Body of pancreas (tissue), 4 donors: ENCODE measurements at regions not wholly inside any gene's neighbourhood (a gene's known extent, or its start where the extent isn't known, plus 50 kb on each side); places are given as distances from the start of the nearest gene placed in this dataset.

Experiments
- ATAC-seq: fragments of 150-250 bp; one replicate; pipeline ENCODE4 v1.9.1; 2016
- DNase-seq, 4 donors: peaks; one replicate each; pipeline ENCODE4 v3.0.0-alpha.2; 2019
- H3K27ac ChIP-seq, 4 donors: fragments of 200-600 bp; sonication (generic); 1 replicate in 3 of 4; 2 replicates in 1 of 4; pipeline versions ENCODE4 v1.5.1 to v1.6.1; 2016 to 2019; ENCODE audit warnings: mild to moderate bottlenecking in 1 of 4, mixed read lengths in 1 of 4, moderate library complexity in 1 of 4
- H3K27me3 ChIP-seq, 2 donors: fragments of 200-600 bp; sonication (generic); one replicate each; pipeline ENCODE4 v1.6.0; 2016; ENCODE audit warnings: mild to moderate bottlenecking in 1 of 2
- H3K36me3 ChIP-seq, 2 donors: fragments of 200-600 bp; sonication (generic); replicated peaks in 1 of 2; 2 replicates each; pipeline ENCODE4 v1.5.1; 2016; ENCODE audit warnings: low read depth in 2 of 2; ENCODE audit not compliant: insufficient read depth in 1 of 2
- H3K4me1 ChIP-seq: fragments of 200-600 bp; sonication (generic); one replicate; pipeline ENCODE4 v1.6.0; 2016
- H3K4me3 ChIP-seq, 2 donors: fragments of 200-600 bp; sonication (generic); 1 replicate in 1 of 2; 2 replicates in 1 of 2; pipeline ENCODE4 v1.5.1; 2016 to 2019
- H3K9me3 ChIP-seq, 3 donors: fragments of 200-600 bp; sonication (generic); 1 replicate in 2 of 3; 2 replicates in 1 of 3; pipeline ENCODE4 v1.5.1; 2016
- POLR2A ChIP-seq, 3 donors: fragments of 450-650 bp; IDR thresholded peaks; one replicate each; pipeline ENCODE4 v1.6.1; 2016; ENCODE audit warnings: antibody characterized with exemption in 3 of 3, mild to moderate bottlenecking in 2 of 3
- WGBS, 2 donors: methylation state at CpG; one replicate each; pipeline ENCODE4 v1.1.5; 2017; 5-methylcytosine and 5-hydroxymethylcytosine counted together
- intact Hi-C: fragments of 100-400 bp; cut with DNase I; formaldehyde crosslinking; loops from one replicate; pipeline ENCODE4 v1.15.1; 2023
- TF ChIP-seq, protein P1 (sequence below), 7 experiments: fragments of 450-650 bp in 4 of 7; fragments of 200-600 bp in 3 of 7; sonication (generic) in 3 of 7; IDR thresholded peaks; one replicate each; pipeline ENCODE4 v1.5.1; 2016 to 2019; ENCODE audit warnings: antibody characterized with exemption in 7 of 7

DNA sequence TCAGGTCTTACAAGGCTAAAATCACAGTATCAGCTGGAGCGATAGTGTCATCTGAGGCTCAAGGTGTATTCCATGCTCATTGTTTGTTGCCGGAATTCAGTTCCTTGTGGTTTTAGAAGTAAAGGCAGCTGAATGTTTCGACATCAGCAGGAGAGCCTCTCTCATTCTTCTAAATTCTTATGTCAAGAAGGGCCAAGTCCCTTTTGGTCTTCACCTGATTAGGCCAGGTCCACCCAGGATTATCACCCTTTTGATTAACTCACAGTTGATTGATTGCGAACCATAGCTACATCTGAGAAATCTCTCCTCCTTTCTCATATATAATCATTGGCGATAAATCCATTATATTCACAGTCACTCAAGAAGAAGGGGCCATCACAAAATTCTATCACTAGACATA, 806.7 kb upstream of the PRMT6 start:
- ATAC-seq = no peak
- intact Hi-C loops = no loop called here
- Histone ChIP-seq H3K4me3 (no peak overlapping the region), H3K4me1 (no peaks in the 10 kb centered on the region), H3K27me3 (no peaks in the 10 kb centered on the region), H3K27ac (no peak overlapping the region), H3K36me3 (no peaks in the 10 kb centered on the region), H3K9me3 (no peaks in the 10 kb centered on the region)
- no peak for DNase-seq
- TF ChIP-seq, protein P1, sequence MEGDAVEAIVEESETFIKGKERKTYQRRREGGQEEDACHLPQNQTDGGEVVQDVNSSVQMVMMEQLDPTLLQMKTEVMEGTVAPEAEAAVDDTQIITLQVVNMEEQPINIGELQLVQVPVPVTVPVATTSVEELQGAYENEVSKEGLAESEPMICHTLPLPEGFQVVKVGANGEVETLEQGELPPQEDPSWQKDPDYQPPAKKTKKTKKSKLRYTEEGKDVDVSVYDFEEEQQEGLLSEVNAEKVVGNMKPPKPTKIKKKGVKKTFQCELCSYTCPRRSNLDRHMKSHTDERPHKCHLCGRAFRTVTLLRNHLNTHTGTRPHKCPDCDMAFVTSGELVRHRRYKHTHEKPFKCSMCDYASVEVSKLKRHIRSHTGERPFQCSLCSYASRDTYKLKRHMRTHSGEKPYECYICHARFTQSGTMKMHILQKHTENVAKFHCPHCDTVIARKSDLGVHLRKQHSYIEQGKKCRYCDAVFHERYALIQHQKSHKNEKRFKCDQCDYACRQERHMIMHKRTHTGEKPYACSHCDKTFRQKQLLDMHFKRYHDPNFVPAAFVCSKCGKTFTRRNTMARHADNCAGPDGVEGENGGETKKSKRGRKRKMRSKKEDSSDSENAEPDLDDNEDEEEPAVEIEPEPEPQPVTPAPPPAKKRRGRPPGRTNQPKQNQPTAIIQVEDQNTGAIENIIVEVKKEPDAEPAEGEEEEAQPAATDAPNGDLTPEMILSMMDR (IDR thresholded peaks at IDR 0.05) = no peak
- no peak for TF ChIP-seq POLR2A (IDR thresholded peaks at IDR 0.05)
- 77 to 81% methylated on average over 5 of the region's 5 CpGs for WGBS, 2 donors

DNA sequence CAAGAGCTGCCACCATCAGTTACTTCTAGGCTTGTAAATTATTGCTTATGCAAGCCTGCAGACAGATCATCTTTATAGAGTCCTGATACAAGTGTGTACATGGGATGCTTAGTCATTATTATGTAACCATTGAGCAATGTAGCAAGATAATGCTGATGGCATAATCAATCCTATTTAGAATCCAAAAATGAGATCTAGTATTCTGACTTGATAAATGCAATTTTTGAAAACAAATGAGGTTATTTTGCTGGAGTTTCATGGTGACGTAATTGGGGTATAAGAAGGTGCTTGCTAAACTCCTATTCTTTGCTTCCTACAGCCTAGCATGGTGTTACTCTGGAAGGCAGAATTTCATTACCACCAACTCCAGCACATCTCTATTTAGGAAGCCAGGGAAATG, 801.7 kb upstream of the PRMT6 start:
- Histone ChIP-seq H3K27ac (no peak overlapping the region), H3K4me3 (no peak overlapping the region), H3K9me3 (no peaks in the 10 kb centered on the region), H3K27me3 (no peaks in the 10 kb centered on the region), H3K4me1 (no peaks in the 10 kb centered on the region), H3K36me3 (no peaks in the 10 kb centered on the region)
- ATAC-seq = no peak
- whole genome bisulfite sequencing, 2 donors = 43 to 50% methylated on average over 1 of the region's 1 CpG
- TF ChIP-seq POLR2A (IDR thresholded peaks at IDR 0.05) = no peak
- TF ChIP-seq, protein P1 (IDR thresholded peaks at IDR 0.05) = no peak
- DNase-seq = no peak
- intact Hi-C loops = no loop called here

DNA sequence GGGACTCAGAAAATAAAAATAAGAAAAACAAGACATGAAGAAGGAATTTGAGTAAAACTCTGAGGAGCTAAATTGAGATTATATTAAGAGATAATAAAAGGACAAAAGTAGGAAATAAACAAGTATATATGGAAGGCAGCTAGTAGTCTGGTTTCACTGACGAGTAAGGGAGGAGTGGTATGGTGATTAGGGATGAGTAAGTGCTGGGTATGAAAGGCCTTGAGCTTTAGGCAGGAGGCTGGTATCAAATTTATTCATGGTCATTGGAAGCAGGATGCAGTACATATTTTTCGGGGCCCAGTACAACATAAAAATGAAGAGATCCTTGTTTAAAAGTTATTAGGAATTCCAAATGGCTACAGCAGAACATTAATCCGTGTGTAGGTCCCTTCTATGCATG, 789.7 kb upstream of the PRMT6 start:
- WGBS, 2 donors = 39 to 41% methylated on average over 3 of the region's 3 CpGs

DNA sequence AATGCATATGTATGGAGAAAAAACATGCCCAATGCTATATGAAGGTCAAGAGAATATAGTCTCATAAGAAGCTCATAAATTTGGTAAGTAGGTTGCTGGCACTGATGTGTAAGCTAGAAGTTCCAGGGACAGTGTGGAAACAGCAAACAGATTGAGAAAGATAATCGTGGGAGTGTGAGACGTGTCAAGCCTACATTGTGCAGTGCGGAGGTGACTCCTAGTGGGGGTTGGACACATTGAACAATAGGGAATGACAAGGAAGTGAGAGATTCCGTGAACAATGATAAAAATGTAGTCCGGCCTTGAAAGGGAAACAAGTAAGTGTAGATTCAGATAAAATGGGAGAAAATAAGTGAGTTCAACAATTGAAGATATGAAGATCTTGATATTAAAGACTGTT, 788.4 kb upstream of the PRMT6 start:
- no peak for DNase-seq
- H3K4me3 ChIP-seq = no peak overlapping the region
- 17% methylated on average over 5 of the region's 5 CpGs for WGBS, 2 donors
- H3K9me3 ChIP-seq = no peaks in the 10 kb centered on the region
- no peaks in the 10 kb centered on the region for H3K4me1 ChIP-seq
- ATAC-seq = no peak
- intact Hi-C loops = no loop called here
- no peak overlapping the region for H3K27ac ChIP-seq
- H3K27me3 ChIP-seq = no peaks in the 10 kb centered on the region
- TF ChIP-seq, protein P1 (IDR thresholded peaks at IDR 0.05) = no peak
- TF ChIP-seq POLR2A (IDR thresholded peaks at IDR 0.05) = no peak
- no peaks in the 10 kb centered on the region for H3K36me3 ChIP-seq

More for the DNA sequence above, 789.7 kb upstream of the PRMT6 start:
- DNase-seq (no peak), ATAC-seq (no peak)
- Histone ChIP-seq H3K9me3 (no peaks in the 10 kb centered on the region), H3K27me3 (no peaks in the 10 kb centered on the region), H3K36me3 (no peaks in the 10 kb centered on the region), H3K4me1 (no peaks in the 10 kb centered on the region), H3K27ac (no peak overlapping the region), H3K4me3 (no peak overlapping the region)
- TF ChIP-seq POLR2A (IDR thresholded peaks at IDR 0.05) = no peak
- TF ChIP-seq, protein P1 (IDR thresholded peaks at IDR 0.05) = no peak
- intact Hi-C loops = no loop called here

DNA sequence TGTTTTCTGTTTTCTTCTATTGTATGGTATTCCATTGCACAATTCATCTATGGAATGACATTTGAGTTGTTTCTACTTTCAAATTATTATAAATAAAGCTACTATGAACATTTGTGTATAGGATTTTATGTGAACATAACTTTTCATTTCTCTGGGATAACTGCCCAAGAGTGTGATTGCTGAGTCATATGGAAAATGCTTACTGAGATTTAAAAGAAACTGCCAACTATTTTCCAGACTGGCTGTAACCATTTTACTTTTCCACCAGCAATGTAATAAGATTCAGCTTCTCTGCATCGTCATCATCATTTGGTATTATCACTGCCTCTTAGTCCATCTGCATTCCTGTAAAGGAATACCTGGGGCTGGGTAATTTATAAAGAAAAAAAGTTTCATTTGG, 779.6 kb upstream of the PRMT6 start:
- WGBS, 2 donors = 53 to 67% methylated on average over 1 of the region's 1 CpG
- intact Hi-C loops = no loop called here
- ATAC-seq (no peak), DNase-seq (no peak)
- Histone ChIP-seq H3K36me3 (no peaks in the 10 kb centered on the region), H3K27me3 (no peaks in the 10 kb centered on the region), H3K9me3 (no peaks in the 10 kb centered on the region), H3K4me3 (no peak overlapping the region), H3K4me1 (no peaks in the 10 kb centered on the region), H3K27ac (no peak overlapping the region)
- TF ChIP-seq, protein P1 (IDR thresholded peaks at IDR 0.05) = no peak
- TF ChIP-seq POLR2A (IDR thresholded peaks at IDR 0.05) = no peak
